ENCODE measurements at regions not wholly inside any gene's neighbourhood (a gene's known extent, or its start where the extent isn't known, plus 50 kb on each side); places are given as distances from the start of the nearest gene placed in this dataset.

GRCh38 chr7:46450886-46451285, 529.8 kb upstream of the IGFBP3 start:
- TF ChIP-seq SIN3A (IDR thresholded peaks at IDR 0.05; ENCODE audit: borderline replicate concordance, insufficient read depth, low read length) (no peak), POLR2AphosphoS5 (IDR thresholded peaks at IDR 0.05; ENCODE audit: low read depth, low read length) (no peak), FOXP2 (optimal IDR thresholded peaks at IDR 0.05; ENCODE audit: borderline replicate concordance, extremely low read depth, extremely low read length, insufficient read depth) (no peak), TAF1 (IDR thresholded peaks at IDR 0.05; ENCODE audit: borderline replicate concordance, insufficient read depth, low read length) (no peak)
- TF ChIP-seq, protein P1, sequence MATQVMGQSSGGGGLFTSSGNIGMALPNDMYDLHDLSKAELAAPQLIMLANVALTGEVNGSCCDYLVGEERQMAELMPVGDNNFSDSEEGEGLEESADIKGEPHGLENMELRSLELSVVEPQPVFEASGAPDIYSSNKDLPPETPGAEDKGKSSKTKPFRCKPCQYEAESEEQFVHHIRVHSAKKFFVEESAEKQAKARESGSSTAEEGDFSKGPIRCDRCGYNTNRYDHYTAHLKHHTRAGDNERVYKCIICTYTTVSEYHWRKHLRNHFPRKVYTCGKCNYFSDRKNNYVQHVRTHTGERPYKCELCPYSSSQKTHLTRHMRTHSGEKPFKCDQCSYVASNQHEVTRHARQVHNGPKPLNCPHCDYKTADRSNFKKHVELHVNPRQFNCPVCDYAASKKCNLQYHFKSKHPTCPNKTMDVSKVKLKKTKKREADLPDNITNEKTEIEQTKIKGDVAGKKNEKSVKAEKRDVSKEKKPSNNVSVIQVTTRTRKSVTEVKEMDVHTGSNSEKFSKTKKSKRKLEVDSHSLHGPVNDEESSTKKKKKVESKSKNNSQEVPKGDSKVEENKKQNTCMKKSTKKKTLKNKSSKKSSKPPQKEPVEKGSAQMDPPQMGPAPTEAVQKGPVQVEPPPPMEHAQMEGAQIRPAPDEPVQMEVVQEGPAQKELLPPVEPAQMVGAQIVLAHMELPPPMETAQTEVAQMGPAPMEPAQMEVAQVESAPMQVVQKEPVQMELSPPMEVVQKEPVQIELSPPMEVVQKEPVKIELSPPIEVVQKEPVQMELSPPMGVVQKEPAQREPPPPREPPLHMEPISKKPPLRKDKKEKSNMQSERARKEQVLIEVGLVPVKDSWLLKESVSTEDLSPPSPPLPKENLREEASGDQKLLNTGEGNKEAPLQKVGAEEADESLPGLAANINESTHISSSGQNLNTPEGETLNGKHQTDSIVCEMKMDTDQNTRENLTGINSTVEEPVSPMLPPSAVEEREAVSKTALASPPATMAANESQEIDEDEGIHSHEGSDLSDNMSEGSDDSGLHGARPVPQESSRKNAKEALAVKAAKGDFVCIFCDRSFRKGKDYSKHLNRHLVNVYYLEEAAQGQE (IDR thresholded peaks at IDR 0.05; ENCODE audit: insufficient read depth in 1 of 2, low read depth in 2 of 2, low read length in 2 of 2), result no peak

DNA sequence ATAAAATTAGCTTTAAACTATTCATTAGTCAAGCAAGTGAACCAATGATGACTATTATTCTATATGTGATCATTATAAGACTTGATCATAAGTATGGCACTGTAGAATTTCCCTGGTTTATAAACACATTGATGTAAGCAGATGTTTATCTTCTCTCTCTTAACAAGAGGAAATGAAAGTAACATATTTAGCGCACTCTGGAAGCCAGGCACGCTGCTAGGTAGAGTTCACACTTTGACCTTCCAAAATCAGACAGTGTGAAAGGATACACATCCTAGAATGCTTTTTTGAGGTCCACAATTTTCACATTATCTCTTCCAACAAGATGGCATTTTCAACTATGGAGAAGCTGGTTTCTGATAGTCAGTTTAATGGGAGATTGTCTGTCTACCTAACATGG, 529.4 kb upstream of the IGFBP3 start:
- TF ChIP-seq POLR2AphosphoS5 (IDR thresholded peaks at IDR 0.05; ENCODE audit: low read depth, low read length), result no peak
- no peak for TF ChIP-seq TAF1 (IDR thresholded peaks at IDR 0.05; ENCODE audit: borderline replicate concordance, insufficient read depth, low read length)
- TF ChIP-seq FOXP2 (optimal IDR thresholded peaks at IDR 0.05; ENCODE audit: borderline replicate concordance, extremely low read depth, extremely low read length, insufficient read depth), result no peak
- TF ChIP-seq, protein P1 (IDR thresholded peaks at IDR 0.05; ENCODE audit: insufficient read depth in 1 of 2, low read depth in 2 of 2, low read length in 2 of 2), result no peak
- TF ChIP-seq SIN3A (IDR thresholded peaks at IDR 0.05; ENCODE audit: borderline replicate concordance, insufficient read depth, low read length), result no peak

DNA sequence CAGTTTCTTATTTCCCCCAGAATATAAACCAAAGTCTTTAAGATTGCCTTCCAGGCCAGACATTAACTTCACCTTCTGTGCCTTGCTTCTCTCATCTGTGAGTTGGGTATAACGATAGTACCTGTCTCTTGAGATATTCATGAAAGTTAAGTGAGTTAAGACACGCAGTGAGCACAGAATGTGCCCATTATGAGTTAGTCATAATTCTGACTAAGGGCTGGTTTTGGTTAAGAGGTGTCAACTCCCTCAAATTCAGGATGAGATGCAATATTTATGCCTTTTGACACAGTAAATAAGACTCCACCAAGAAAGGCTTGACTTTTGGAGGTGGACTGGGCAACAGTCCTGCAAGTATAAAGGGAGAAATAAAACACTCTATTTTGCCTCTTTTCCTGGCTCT, 528.7 kb upstream of the IGFBP3 start:
- TF ChIP-seq FOXP2 (optimal IDR thresholded peaks at IDR 0.05; ENCODE audit: borderline replicate concordance, extremely low read depth, extremely low read length, insufficient read depth) (no peak), SIN3A (IDR thresholded peaks at IDR 0.05; ENCODE audit: borderline replicate concordance, insufficient read depth, low read length) (no peak), POLR2AphosphoS5 (IDR thresholded peaks at IDR 0.05; ENCODE audit: low read depth, low read length) (no peak), TAF1 (IDR thresholded peaks at IDR 0.05; ENCODE audit: borderline replicate concordance, insufficient read depth, low read length) (no peak)
- TF ChIP-seq, protein P1 (IDR thresholded peaks at IDR 0.05; ENCODE audit: insufficient read depth in 1 of 2, low read depth in 2 of 2, low read length in 2 of 2), result no peak

- TF ChIP-seq TAF1 (IDR thresholded peaks at IDR 0.05; ENCODE audit: borderline replicate concordance, insufficient read depth, low read length) (no peak), SIN3A (IDR thresholded peaks at IDR 0.05; ENCODE audit: borderline replicate concordance, insufficient read depth, low read length) (no peak), FOXP2 (optimal IDR thresholded peaks at IDR 0.05; ENCODE audit: borderline replicate concordance, extremely low read depth, extremely low read length, insufficient read depth) (no peak), POLR2AphosphoS5 (IDR thresholded peaks at IDR 0.05; ENCODE audit: low read depth, low read length) (no peak)
- TF ChIP-seq, protein P1 (IDR thresholded peaks at IDR 0.05; ENCODE audit: insufficient read depth in 1 of 2, low read depth in 2 of 2, low read length in 2 of 2), result no peak
Observed at GRCh38 chr7:46448478-46448877, 527.4 kb upstream of the IGFBP3 start.

- TF ChIP-seq, protein P1 (IDR thresholded peaks at IDR 0.05; ENCODE audit: insufficient read depth in 1 of 2, low read depth in 2 of 2, low read length in 2 of 2), result no peak
- TF ChIP-seq TAF1 (IDR thresholded peaks at IDR 0.05; ENCODE audit: borderline replicate concordance, insufficient read depth, low read length) (no peak), FOXP2 (optimal IDR thresholded peaks at IDR 0.05; ENCODE audit: borderline replicate concordance, extremely low read depth, extremely low read length, insufficient read depth) (no peak), SIN3A (IDR thresholded peaks at IDR 0.05; ENCODE audit: borderline replicate concordance, insufficient read depth, low read length) (no peak), POLR2AphosphoS5 (IDR thresholded peaks at IDR 0.05; ENCODE audit: low read depth, low read length) (no peak)
Observed at GRCh38 chr7:46446151-46446550, 525.1 kb upstream of the IGFBP3 start.
